GM13976 (cell line): ENCODE measurements at regions not wholly inside any gene's neighbourhood (a gene's known extent, or its start where the extent isn't known, plus 50 kb on each side); places are given as distances from the start of the nearest gene placed in this dataset.

Experiments used
- DNase-seq: peaks from one replicate; pipeline ENCODE4 v3.0.0; 2012; ENCODE audit warnings: low spot score
- in situ Hi-C: fragments of 300-500 bp; cut with MboI; formaldehyde crosslinking; loops from one replicate; pipeline ENCODE4 v1.12.0; 2022; ENCODE audit warnings: low sequenced_read_pairs, mixed read lengths, inconsistent platforms; ENCODE audit not compliant: unreplicated experiment
- TF ChIP-seq, protein P1 (sequence below): IDR thresholded peaks from 2 replicates; pipeline ENCODE4 v1.5.1; 2012; ENCODE audit warnings: borderline replicate concordance, mild to moderate bottlenecking; ENCODE audit not compliant: insufficient read depth; ENCODE audit errors: extremely low read depth, missing control alignments, control extremely low read depth

DNA sequence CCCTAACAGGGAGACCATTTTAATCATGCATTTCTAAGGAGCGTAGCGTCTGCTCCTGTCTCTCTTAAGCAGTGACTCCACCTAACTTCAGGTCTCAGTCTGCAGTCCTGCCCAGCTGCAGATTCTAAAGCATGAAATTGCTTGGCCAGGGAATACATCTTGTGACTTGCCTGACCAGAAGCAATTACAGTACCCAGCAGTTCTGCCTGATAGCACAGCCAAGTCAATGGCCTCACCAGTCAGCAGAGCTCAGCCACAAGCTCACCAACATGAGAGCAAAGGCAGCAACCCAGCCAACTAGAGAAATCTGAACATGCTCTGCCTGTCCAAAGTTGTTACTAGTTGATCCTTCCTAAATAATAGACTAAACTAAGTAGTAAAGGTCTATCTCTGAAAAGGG lies 2011.9 kb upstream of the PCDH10 start:
- in situ Hi-C loops, result no loop called here
- no peak for DNase-seq

DNA sequence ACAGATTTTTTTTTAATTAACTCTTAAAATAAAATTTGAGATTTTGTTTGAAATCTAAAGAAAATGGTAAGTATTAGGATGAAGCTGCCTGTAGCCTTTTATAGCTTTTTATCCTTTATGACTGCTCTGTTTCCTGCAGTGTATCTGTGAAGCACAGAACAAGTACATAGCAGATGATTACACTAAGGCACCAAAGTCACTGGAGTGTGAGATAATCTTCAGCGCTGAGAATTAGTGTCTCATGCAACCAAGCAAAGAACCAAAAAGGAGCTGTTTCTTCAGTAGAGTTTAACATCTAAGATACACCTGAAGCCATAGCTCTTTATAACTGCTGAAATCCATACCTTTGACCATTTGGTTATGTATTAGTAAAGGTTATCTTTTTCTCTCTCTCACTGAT lies 1989.8 kb upstream of the PCDH10 start:
- no peak for DNase-seq
- in situ Hi-C loops, result no loop called here
- TF ChIP-seq, protein P1, sequence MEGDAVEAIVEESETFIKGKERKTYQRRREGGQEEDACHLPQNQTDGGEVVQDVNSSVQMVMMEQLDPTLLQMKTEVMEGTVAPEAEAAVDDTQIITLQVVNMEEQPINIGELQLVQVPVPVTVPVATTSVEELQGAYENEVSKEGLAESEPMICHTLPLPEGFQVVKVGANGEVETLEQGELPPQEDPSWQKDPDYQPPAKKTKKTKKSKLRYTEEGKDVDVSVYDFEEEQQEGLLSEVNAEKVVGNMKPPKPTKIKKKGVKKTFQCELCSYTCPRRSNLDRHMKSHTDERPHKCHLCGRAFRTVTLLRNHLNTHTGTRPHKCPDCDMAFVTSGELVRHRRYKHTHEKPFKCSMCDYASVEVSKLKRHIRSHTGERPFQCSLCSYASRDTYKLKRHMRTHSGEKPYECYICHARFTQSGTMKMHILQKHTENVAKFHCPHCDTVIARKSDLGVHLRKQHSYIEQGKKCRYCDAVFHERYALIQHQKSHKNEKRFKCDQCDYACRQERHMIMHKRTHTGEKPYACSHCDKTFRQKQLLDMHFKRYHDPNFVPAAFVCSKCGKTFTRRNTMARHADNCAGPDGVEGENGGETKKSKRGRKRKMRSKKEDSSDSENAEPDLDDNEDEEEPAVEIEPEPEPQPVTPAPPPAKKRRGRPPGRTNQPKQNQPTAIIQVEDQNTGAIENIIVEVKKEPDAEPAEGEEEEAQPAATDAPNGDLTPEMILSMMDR, result no peak

More for the DNA sequence above, 2011.9 kb upstream of the PCDH10 start:
- TF ChIP-seq, protein P1, result no peak

DNA sequence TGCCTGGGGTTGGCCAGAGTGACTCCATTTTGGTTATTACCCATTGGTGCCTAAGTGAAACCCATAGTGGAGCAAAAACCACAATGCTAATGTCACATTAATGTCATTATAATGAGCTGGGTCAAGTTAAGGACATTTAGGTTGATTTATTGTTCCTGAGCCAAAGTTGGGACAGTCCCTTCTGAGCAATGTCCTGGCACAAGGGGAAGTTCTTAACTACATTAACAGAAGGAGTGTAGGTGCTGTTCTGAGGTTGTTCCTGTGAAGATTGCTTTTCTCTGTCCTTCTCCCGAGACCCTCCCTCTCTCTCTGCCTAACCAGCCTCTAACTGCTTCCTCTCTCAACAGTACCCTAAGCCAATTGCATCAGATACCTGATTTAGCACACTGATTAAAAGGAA lies 1956.8 kb upstream of the PCDH10 start:
- no peak for DNase-seq

DNA sequence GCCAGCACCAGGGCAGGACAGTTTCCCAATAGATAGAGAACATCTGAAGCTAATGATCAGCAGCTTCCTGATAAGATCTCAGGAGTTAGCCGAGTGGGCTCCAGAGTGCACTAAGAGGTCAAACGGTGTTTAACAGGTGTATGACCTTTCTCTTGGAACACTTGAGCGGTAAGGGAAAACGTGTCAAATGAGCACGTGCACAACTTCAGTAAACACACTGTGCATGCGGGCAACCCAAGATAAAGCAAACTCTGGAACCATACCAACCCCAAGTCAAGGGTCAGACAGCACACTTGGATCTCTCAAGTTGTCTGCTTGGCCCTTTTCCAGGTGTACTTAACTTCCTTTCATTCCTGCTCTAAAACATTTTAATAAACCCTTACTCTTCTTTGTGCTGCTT lies 1941.5 kb upstream of the PCDH10 start:
- no peak for DNase-seq
- TF ChIP-seq, protein P1, result no peak
- in situ Hi-C loops, result no loop called here

More for the DNA sequence above, 1956.8 kb upstream of the PCDH10 start:
- TF ChIP-seq, protein P1, result no peak
- in situ Hi-C loops, result no loop called here

DNA sequence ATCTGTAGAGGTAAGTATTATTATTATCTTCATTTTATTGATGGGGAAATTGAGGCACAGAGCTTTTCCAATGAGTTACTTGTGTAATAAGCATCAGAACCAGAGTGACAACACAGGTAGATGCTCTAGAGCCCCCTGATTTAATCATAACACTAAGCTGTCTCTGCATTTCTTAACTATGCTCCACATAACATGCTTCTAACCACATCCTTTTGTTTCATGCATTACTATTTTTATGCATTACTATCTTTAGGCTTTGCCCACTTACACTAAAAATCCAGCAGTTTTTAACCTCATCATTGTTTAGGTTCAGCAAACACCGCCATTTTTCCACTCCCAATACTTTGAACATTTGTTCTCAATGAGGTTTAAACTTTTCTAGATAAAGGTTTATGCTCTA lies 1900.8 kb upstream of the PCDH10 start:
- TF ChIP-seq, protein P1, result no peak
- DNase-seq, result no peak
- in situ Hi-C loops, result no loop called here

DNA sequence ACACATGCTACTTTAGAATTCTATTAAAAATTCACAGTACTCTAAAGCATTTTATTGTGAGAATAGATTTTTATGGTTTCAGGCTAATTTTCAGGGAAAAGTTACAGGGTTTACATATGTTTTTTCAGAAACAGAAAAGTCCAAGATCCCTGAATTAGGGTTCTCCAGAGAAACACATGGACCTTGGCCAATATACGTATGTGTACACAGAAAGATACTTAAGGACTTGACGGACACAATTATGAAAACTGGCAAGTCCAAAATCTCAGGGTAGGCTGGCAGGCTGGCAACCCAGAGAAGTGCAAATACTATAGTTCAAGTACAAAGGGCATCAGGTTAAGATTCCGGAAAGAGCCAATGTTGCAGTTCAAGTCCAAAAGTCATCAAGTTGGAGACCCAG lies 1897.8 kb upstream of the PCDH10 start:
- DNase-seq, result no peak
- in situ Hi-C loops, result no loop called here
- TF ChIP-seq, protein P1, result no peak

DNA sequence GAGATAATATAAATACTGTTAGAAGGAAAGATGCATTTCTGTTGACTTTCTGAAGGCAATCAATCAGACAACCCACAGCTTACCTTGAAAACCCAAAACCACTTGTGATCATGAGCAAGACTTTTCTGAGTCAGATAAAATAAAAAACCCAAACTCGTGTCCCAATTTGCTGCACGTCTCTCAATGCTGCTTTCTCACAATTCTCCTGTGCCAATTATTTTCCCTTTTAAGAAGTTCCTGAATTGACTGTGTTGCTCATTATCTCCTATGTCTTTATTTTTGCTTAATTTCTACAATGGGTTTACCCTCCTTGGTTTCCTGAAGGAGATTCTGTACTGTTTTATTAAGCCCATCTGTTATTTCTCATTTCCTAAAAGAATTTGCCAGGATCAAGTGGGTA lies 1891.9 kb upstream of the PCDH10 start:
- DNase-seq, result no peak
- TF ChIP-seq, protein P1, result no peak
- in situ Hi-C loops, result no loop called here
